NB4 (cell line): ENCODE measurements at regions not wholly inside any gene's neighbourhood (a gene's known extent, or its start where the extent isn't known, plus 50 kb on each side); places are given as distances from the start of the nearest gene placed in this dataset.

Experiments used
- DNase-seq: peaks from one replicate; pipeline ENCODE4 v3.0.0; 2010; ENCODE audit warnings: low read depth
- H3K4me3 ChIP-seq: one replicate; pipeline ENCODE4 v1.5.1; 2011; ENCODE audit warnings: mild to moderate bottlenecking, low read depth, low read length, moderate library complexity
- CTCF ChIP-seq: IDR thresholded peaks from one replicate; pipeline ENCODE4 v1.5.1; 2012; ENCODE audit warnings: low read depth, low read length
- MYC ChIP-seq: IDR thresholded peaks from 2 replicates; pipeline ENCODE4 v1.6.1; 2011; ENCODE audit warnings: low read depth, low read length
- POLR2A ChIP-seq: IDR thresholded peaks from 2 replicates; pipeline ENCODE4 v1.6.1; 2011; ENCODE audit warnings: mild to moderate bottlenecking; ENCODE audit not compliant: insufficient read length; ENCODE audit errors: extremely low read depth
- TF ChIP-seq, protein P1 (sequence below): IDR thresholded peaks from 2 replicates; pipeline ENCODE4 v1.6.1; 2011; ENCODE audit warnings: low read depth, low read length

- DNase-seq: no peak
- TF ChIP-seq MYC: no peak
- TF ChIP-seq CTCF: no peak
- TF ChIP-seq, protein P1, sequence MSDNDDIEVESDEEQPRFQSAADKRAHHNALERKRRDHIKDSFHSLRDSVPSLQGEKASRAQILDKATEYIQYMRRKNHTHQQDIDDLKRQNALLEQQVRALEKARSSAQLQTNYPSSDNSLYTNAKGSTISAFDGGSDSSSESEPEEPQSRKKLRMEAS: no peak
- TF ChIP-seq POLR2A: no peak
- no peak overlapping the region for H3K4me3 ChIP-seq
Measured at GRCh38 chr2:150138587-150138986, 348.9 kb downstream of the RND3 start.

GRCh38 chr2:150137338-150138069, 350.0 kb downstream of the RND3 start:
- H3K4me3 ChIP-seq: no peak overlapping the region
- TF ChIP-seq, protein P1: no peak
- TF ChIP-seq POLR2A: no peak
- TF ChIP-seq CTCF: no peak
- no peak for TF ChIP-seq MYC
- no peak for DNase-seq

- DNase-seq: no peak
- TF ChIP-seq MYC (no peak), CTCF (no peak), POLR2A (no peak)
- TF ChIP-seq, protein P1: no peak
- no peak overlapping the region for H3K4me3 ChIP-seq
Measured at GRCh38 chr2:150136893-150137292, 350.6 kb downstream of the RND3 start.

GRCh38 chr2:150136401-150136800, 351.1 kb downstream of the RND3 start:
- no peak for TF ChIP-seq CTCF
- no peak for TF ChIP-seq MYC
- TF ChIP-seq, protein P1: no peak
- no peak for TF ChIP-seq POLR2A
- no peak overlapping the region for H3K4me3 ChIP-seq
- no peak for DNase-seq

DNA sequence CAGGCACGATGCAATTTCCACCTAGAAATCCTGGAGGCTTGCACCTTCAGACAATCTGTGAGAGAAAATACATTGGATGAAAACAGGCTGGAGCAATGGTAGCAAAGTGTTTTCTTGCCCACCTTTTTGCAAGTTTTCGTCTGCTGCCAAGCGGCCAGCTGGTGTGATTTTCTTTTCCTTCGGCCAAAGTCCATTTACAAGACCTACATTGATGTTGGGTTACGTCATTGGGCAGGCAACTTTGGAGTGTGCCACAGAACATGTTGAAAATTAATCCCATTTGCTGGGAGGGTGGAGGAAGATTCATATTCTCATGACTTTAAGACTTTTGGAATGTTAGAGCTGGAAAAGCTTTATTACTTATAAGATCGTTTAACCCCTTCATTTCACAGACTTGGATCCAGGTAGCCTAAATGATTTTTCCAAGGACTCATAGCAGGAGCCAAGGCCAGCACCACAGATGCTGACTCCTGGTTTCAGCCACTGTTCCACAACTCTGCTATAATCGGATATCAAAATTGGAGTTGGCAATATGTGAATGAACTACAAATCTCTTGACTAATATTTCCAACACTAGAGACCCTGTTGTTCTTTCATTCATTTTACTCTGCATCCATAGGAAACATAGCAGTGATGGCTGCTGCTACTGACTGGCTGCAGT, 352.1 kb downstream of the RND3 start:
- no peak for TF ChIP-seq CTCF
- TF ChIP-seq MYC: no peak
- TF ChIP-seq, protein P1: no peak
- no peak for TF ChIP-seq POLR2A
- no peak overlapping the region for H3K4me3 ChIP-seq
- DNase-seq: no peak
